ENCODE measurements at regions not wholly inside any gene's neighbourhood (a gene's known extent, or its start where the extent isn't known, plus 50 kb on each side); places are given as distances from the start of the nearest gene placed in this dataset.

- DNase-seq = no peak
Measured at GRCh38 chr19:32266460-32266859, 79.0 kb upstream of the ZNF507 start.

- no peak for DNase-seq
Measured at GRCh38 chr19:32268381-32268780, 77.0 kb upstream of the ZNF507 start.

DNA sequence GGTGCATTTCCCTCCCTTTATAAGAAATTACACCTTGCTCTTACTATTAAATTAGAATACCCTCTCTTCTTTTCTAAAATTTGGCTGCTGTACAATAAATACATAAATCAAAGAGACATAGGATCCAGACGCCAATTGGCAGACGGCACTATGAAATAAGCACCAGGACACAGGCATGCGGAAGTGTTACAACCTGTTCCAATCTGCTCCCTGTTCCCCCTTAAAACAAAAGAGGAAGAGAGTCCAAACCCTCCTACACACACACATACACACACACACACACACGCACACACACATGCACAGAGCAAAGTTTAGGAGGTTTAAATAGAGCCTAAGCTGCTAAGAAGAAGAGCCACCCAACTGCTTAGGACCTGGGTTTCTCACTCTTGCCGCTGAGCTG lies 75.6 kb upstream of the ZNF507 start:
- DNase-seq = no peak

GRCh38 chr19:32273483-32273882 lies 71.9 kb upstream of the ZNF507 start:
- DNase-seq = no peak

GRCh38 chr19:32287086-32287485 lies 58.3 kb upstream of the ZNF507 start:
- no peak for DNase-seq

DNA sequence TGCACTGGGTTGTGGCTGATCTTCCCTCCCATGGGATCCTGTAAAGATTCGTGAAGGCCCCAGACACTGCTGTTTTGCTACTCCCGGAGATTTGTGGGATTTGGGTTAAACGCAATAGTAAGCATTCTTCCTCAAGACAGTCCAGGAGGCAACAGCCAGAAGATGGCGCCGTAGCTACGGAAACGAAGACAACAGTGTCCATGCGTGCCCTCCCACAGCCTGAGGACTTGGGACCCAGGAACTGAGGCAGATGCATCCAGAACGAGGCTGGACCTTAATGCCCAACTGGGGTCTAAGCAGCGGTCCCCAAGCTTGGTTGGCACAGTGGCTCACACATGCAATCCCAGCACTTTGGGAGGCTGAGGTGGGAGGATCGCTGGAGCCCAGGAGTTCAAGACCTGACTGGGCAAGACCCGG lies 57.6 kb upstream of the ZNF507 start:
- peak; percentile 6 to 44 for DNase-seq

DNA sequence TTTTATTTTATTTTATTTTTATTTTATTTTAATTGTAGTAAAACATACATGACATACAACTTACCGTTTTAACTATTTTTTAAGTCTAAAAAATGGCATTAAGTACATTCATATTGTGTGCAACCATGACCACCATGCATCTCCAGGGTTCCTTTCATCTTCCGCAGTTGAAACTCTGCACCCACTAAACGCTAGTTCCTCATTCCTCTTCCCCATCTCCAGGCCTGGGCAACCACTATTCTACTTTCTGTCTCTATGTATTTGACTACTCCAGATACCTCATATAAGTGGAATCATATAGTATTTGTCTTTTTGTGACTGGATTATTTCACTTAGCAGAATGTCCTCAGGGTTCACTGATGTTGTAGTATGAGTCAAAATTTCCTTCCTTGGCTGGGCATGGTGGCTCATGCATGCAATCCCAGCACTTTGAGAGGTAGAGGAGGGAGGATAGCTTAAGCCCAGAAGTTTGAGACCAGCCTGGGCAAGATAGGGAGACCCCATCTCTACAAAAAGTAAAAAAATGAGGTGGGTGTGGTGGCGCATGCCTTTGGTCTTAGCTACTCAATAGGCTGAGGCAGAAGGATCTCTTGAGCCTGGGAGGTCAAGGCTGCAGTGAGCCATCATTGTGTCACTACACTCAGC lies 55.7 kb upstream of the ZNF507 start:
- DNase-seq = no peak

GRCh38 chr19:32291876-32292275 lies 53.5 kb upstream of the ZNF507 start:
- DNase-seq = no peak

- no peak for DNase-seq
Measured at GRCh38 chr19:32294871-32295438, 50.5 kb upstream of the ZNF507 start.

All from NCI-H1930 (cell line).